ENCODE measurements at regions not wholly inside any gene's neighbourhood (a gene's known extent, or its start where the extent isn't known, plus 50 kb on each side); places are given as distances from the start of the nearest gene placed in this dataset.

DNA sequence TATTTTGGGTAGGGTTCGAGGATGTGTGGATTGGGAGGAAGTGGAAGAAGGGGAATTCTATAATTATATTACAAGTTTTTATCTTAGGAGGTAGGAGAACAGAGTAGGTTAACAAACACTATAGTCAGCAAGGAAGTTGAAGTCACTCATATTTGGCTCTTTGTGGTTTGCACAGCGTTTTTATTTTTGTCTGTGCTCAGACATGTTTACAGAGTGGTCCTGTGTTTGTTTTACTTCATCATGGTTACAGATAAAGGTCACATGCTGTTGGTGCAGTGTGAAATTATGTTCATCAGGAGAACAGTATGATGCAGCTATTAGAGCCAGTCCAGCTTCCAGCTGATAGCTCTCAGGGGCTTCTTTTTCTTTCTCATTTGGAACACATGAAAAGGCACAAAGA lies 299.9 kb upstream of the SFRP2 start:
- DNase-seq (ENCODE audit: low read depth) (no peak), FAIRE-seq (no peak)
- Histone ChIP-seq H3K4me2 (ENCODE audit: low read length) (no peak overlapping the region), H3K27ac (ENCODE audit: low read depth, low read length) (no peak overlapping the region), H3K4me1 (ENCODE audit: insufficient read depth, low read length) (peaks cover 5% of the 10 kb centered on the region), H2AFZ (ENCODE audit: low read depth, low read length) (no peak overlapping the region), H3K27me3 (ENCODE audit: insufficient read depth, low read length) (no peaks in the 10 kb centered on the region), H3K79me2 (ENCODE audit: insufficient read depth, low read length) (no peaks in the 10 kb centered on the region), H3K9me3 (ENCODE audit: insufficient read depth, low read depth, low read length) (no peaks in the 10 kb centered on the region), H3K36me3 (ENCODE audit: insufficient read depth, low read length) (no peaks in the 10 kb centered on the region), H4K20me1 (ENCODE audit: insufficient read depth, low read length) (no peaks in the 10 kb centered on the region), H3K4me3 (ENCODE audit: insufficient read depth, low read depth, low read length) (no peak overlapping the region), H3K9ac (ENCODE audit: low read length) (no peak overlapping the region)
- Mint-ChIP-seq H3K4me1 (ENCODE audit: low read depth, unreplicated experiment) (peaks cover 12% of the 10 kb centered on the region), H3K36me3 (ENCODE audit: low read depth, unreplicated experiment) (no peaks in the 10 kb centered on the region), H3K27me3 (ENCODE audit: low read depth, unreplicated experiment) (no peaks in the 10 kb centered on the region), H3K4me3 (ENCODE audit: unreplicated experiment) (no peak overlapping the region), H3K27ac (ENCODE audit: unreplicated experiment) (no peak overlapping the region), H3K9me3 (ENCODE audit: unreplicated experiment) (no peaks in the 10 kb centered on the region)
- TF ChIP-seq EZH2 (IDR thresholded peaks at IDR 0.05; ENCODE audit: insufficient read depth, low read length), result no peak
- TF ChIP-seq, protein P1, sequence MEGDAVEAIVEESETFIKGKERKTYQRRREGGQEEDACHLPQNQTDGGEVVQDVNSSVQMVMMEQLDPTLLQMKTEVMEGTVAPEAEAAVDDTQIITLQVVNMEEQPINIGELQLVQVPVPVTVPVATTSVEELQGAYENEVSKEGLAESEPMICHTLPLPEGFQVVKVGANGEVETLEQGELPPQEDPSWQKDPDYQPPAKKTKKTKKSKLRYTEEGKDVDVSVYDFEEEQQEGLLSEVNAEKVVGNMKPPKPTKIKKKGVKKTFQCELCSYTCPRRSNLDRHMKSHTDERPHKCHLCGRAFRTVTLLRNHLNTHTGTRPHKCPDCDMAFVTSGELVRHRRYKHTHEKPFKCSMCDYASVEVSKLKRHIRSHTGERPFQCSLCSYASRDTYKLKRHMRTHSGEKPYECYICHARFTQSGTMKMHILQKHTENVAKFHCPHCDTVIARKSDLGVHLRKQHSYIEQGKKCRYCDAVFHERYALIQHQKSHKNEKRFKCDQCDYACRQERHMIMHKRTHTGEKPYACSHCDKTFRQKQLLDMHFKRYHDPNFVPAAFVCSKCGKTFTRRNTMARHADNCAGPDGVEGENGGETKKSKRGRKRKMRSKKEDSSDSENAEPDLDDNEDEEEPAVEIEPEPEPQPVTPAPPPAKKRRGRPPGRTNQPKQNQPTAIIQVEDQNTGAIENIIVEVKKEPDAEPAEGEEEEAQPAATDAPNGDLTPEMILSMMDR (IDR thresholded peaks at IDR 0.05; ENCODE audit: insufficient read depth, low read depth, low read length), result no peak

GRCh38 chr4:154086247-154086646 lies 297.4 kb upstream of the SFRP2 start:
- Histone ChIP-seq H3K9ac (ENCODE audit: low read length) (no peak overlapping the region), H3K79me2 (ENCODE audit: insufficient read depth, low read length) (no peaks in the 10 kb centered on the region), H4K20me1 (ENCODE audit: insufficient read depth, low read length) (no peaks in the 10 kb centered on the region), H3K4me3 (ENCODE audit: insufficient read depth, low read depth, low read length) (no peak overlapping the region), H3K4me1 (ENCODE audit: insufficient read depth, low read length) (peaks cover 11% of the 10 kb centered on the region), H3K36me3 (ENCODE audit: insufficient read depth, low read length) (no peaks in the 10 kb centered on the region), H3K4me2 (ENCODE audit: low read length) (no peak overlapping the region), H2AFZ (ENCODE audit: low read depth, low read length) (no peak overlapping the region), H3K27me3 (ENCODE audit: insufficient read depth, low read length) (no peaks in the 10 kb centered on the region), H3K9me3 (ENCODE audit: insufficient read depth, low read depth, low read length) (no peaks in the 10 kb centered on the region), H3K27ac (ENCODE audit: low read depth, low read length) (no peak overlapping the region)
- TF ChIP-seq, protein P1 (IDR thresholded peaks at IDR 0.05; ENCODE audit: insufficient read depth, low read depth, low read length), result no peak
- TF ChIP-seq EZH2 (IDR thresholded peaks at IDR 0.05; ENCODE audit: insufficient read depth, low read length), result no peak
- Mint-ChIP-seq H3K27ac (ENCODE audit: unreplicated experiment) (peak overlapping the region; percentile 77), H3K4me1 (ENCODE audit: low read depth, unreplicated experiment) (peaks cover 12% of the 10 kb centered on the region), H3K4me3 (ENCODE audit: unreplicated experiment) (no peak overlapping the region), H3K9me3 (ENCODE audit: unreplicated experiment) (no peaks in the 10 kb centered on the region), H3K27me3 (ENCODE audit: low read depth, unreplicated experiment) (no peaks in the 10 kb centered on the region), H3K36me3 (ENCODE audit: low read depth, unreplicated experiment) (no peaks in the 10 kb centered on the region)
- DNase-seq (ENCODE audit: low read depth), result no peak
- FAIRE-seq, result no peak

DNA sequence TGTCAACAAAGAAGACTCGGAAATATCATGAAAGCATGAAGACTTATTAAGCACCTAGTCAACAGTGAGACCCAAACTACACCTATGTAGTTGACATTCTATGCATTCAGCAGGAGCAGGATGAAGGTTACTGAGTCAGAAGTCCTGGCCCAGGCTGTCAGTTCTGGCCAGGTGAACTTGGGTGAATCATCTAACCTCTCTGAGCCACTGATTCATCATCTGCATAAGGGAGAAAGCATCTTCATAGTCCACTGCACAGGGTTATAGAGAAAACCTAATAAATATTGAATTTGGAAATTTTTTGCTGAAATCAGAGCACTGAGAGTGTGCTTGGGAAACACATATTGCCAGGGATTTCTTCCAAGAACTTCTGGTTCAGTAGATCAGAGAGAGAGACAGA lies 296.0 kb upstream of the SFRP2 start:
- Histone ChIP-seq H3K4me2 (ENCODE audit: low read length) (peak overlapping the region; percentile 23), H3K4me3 (ENCODE audit: insufficient read depth, low read depth, low read length) (no peak overlapping the region), H3K27ac (ENCODE audit: low read depth, low read length) (no peak overlapping the region), H3K9ac (ENCODE audit: low read length) (no peak overlapping the region), H3K36me3 (ENCODE audit: insufficient read depth, low read length) (no peaks in the 10 kb centered on the region), H3K79me2 (ENCODE audit: insufficient read depth, low read length) (no peaks in the 10 kb centered on the region), H4K20me1 (ENCODE audit: insufficient read depth, low read length) (no peaks in the 10 kb centered on the region), H3K27me3 (ENCODE audit: insufficient read depth, low read length) (no peaks in the 10 kb centered on the region), H3K4me1 (ENCODE audit: insufficient read depth, low read length) (peaks cover 11% of the 10 kb centered on the region), H2AFZ (ENCODE audit: low read depth, low read length) (no peak overlapping the region), H3K9me3 (ENCODE audit: insufficient read depth, low read depth, low read length) (no peaks in the 10 kb centered on the region)
- TF ChIP-seq EZH2 (IDR thresholded peaks at IDR 0.05; ENCODE audit: insufficient read depth, low read length), result no peak
- TF ChIP-seq, protein P1 (IDR thresholded peaks at IDR 0.05; ENCODE audit: insufficient read depth, low read depth, low read length), result no peak
- H3K27me3 Mint-ChIP-seq (ENCODE audit: low read depth, unreplicated experiment), result no peaks in the 10 kb centered on the region
- H3K36me3 Mint-ChIP-seq (ENCODE audit: low read depth, unreplicated experiment), result no peaks in the 10 kb centered on the region
- H3K4me3 Mint-ChIP-seq (ENCODE audit: unreplicated experiment), result no peak overlapping the region
- DNase-seq (ENCODE audit: low read depth) (peak; percentile 43), FAIRE-seq (peak; percentile 45)
- peaks cover 12% of the 10 kb centered on the region for H3K4me1 Mint-ChIP-seq (ENCODE audit: low read depth, unreplicated experiment)
- no peaks in the 10 kb centered on the region for H3K9me3 Mint-ChIP-seq (ENCODE audit: unreplicated experiment)
- no peak overlapping the region for H3K27ac Mint-ChIP-seq (ENCODE audit: unreplicated experiment)
